PFSK-1 (cell line): ENCODE measurements at regions not wholly inside any gene's neighbourhood (a gene's known extent, or its start where the extent isn't known, plus 50 kb on each side); places are given as distances from the start of the nearest gene placed in this dataset.

Source experiments
- POLR2AphosphoS5 ChIP-seq: IDR thresholded peaks from 2 replicates; pipeline ENCODE4 v1.6.1; 2012; ENCODE audit warnings: low read depth, mild to moderate bottlenecking, control low read depth, low read length, moderate library complexity
- REST ChIP-seq, 2 experiments: IDR thresholded peaks; 2 replicates each; pipeline versions ENCODE4 v1.6.1 to v1.8.0; 2011 to 2012; ENCODE audit warnings: low read depth in 2 of 2, low read length in 2 of 2, control low read depth in 1 of 2, inconsistent platforms in 1 of 2, mild to moderate bottlenecking in 1 of 2, moderate library complexity in 1 of 2; ENCODE audit not compliant: insufficient read depth in 1 of 2

- TF ChIP-seq REST (IDR thresholded peaks at IDR 0.05; ENCODE audit: insufficient read depth in 1 of 2, low read depth in 2 of 2, low read length in 2 of 2) (no peak), POLR2AphosphoS5 (no peak)
Measured at GRCh38 chr2:144982481-144982880, 462.6 kb upstream of the ZEB2 start.
